ENCODE measurements at regions not wholly inside any gene's neighbourhood (a gene's known extent, or its start where the extent isn't known, plus 50 kb on each side); places are given as distances from the start of the nearest gene placed in this dataset.

DNA sequence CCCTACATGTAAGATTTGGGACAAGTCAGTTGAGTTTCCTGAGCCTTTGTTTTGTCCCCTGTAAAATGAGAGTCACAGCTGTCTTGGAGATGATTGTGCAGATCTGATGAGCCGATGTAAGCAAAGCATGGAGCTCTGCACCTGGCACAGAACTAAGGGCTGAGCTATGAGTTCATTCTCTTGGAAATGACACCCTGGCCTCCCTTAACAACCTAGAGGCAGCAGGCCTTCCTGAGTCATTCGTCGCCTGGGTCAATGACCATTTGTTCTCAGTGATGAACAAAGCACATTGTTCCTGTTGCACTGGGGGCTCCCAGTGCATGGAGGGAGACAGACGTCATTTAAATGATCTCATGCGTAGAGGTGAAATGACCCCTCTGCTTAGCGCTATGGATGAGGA lies 62.8 kb upstream of the GCSH start:
- H3K4me1 ChIP-seq: no peaks in the 10 kb centered on the region
- H3K27me3 ChIP-seq: no peaks in the 10 kb centered on the region
- DNase-seq (no peak), ATAC-seq (no peak)
- intact Hi-C loops (cut with DNase I): no loop called here
- H3K9me3 ChIP-seq: no peaks in the 10 kb centered on the region
- TF ChIP-seq, protein P1, sequence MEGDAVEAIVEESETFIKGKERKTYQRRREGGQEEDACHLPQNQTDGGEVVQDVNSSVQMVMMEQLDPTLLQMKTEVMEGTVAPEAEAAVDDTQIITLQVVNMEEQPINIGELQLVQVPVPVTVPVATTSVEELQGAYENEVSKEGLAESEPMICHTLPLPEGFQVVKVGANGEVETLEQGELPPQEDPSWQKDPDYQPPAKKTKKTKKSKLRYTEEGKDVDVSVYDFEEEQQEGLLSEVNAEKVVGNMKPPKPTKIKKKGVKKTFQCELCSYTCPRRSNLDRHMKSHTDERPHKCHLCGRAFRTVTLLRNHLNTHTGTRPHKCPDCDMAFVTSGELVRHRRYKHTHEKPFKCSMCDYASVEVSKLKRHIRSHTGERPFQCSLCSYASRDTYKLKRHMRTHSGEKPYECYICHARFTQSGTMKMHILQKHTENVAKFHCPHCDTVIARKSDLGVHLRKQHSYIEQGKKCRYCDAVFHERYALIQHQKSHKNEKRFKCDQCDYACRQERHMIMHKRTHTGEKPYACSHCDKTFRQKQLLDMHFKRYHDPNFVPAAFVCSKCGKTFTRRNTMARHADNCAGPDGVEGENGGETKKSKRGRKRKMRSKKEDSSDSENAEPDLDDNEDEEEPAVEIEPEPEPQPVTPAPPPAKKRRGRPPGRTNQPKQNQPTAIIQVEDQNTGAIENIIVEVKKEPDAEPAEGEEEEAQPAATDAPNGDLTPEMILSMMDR (IDR thresholded peaks at IDR 0.05): no peak
- H3K27ac ChIP-seq: no peak overlapping the region
- H3K36me3 ChIP-seq: no peaks in the 10 kb centered on the region
- H3K4me3 ChIP-seq: no peak overlapping the region

DNA sequence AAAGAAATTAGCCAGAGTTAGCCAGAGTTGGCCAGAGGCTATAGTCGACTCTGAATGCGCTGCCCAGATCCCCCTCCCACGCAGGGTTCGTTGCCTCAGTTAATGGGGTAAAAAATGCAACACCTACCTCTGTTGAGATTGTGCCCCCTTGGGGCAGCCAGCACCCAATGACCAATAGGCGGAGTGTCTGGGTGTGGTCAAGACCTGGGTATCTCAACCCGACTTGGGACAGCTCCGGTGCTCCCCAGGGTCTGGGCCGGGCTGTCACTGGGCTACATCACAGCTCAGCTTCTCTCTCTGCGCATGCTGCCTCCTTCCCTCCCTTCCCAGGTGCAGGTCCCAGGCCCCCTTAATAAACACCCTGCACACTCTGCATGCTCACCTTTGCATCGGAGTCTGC lies 59.6 kb upstream of the GCSH start:
- Histone ChIP-seq H3K36me3 (no peaks in the 10 kb centered on the region), H3K4me3 (no peak overlapping the region), H3K4me1 (no peaks in the 10 kb centered on the region), H3K9me3 (no peaks in the 10 kb centered on the region), H3K27me3 (no peaks in the 10 kb centered on the region), H3K27ac (no peak overlapping the region)
- DNase-seq: no peak
- no peak for ATAC-seq
- intact Hi-C loops (cut with DNase I): no loop called here
- TF ChIP-seq, protein P1 (IDR thresholded peaks at IDR 0.05): no peak

DNA sequence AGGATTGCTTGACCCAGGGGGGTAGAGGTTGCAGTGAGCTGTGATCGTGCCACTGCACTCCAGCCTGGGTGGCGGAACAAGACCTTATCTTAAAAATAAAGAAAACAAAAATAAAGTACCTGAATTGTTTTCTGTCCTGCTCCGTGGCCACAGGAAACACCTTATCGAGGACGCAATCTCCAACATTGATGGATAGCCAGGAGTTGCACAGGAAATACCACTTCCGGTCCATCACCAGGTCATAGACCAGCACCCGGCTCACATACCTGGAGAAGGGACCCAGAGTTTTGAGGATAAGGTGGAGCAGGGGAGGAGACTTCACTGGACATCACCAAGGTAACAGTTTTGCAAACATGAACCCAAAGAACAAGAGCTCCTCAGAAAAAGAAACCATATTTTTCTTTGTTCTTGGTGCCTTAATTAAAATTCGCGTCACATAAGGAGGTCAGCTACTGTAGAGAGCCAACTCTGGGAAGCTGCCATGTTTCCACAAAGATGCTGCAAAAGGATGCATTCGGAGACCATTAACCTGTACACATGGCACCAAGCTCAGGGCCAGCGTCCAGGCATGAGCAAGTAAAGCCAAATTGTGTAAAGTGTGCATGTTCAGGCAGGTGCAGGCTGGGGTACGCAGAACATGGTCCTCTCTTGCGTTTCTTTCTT lies 55.6 kb upstream of the GCSH start:
- Histone ChIP-seq H3K4me1 (no peaks in the 10 kb centered on the region), H3K9me3 (no peaks in the 10 kb centered on the region), H3K27ac (no peak overlapping the region), H3K27me3 (no peaks in the 10 kb centered on the region), H3K36me3 (no peaks in the 10 kb centered on the region), H3K4me3 (no peak overlapping the region)
- intact Hi-C loops (cut with DNase I): no loop called here
- no peak for ATAC-seq
- TF ChIP-seq, protein P1 (IDR thresholded peaks at IDR 0.05): no peak
- DNase-seq: no peak

DNA sequence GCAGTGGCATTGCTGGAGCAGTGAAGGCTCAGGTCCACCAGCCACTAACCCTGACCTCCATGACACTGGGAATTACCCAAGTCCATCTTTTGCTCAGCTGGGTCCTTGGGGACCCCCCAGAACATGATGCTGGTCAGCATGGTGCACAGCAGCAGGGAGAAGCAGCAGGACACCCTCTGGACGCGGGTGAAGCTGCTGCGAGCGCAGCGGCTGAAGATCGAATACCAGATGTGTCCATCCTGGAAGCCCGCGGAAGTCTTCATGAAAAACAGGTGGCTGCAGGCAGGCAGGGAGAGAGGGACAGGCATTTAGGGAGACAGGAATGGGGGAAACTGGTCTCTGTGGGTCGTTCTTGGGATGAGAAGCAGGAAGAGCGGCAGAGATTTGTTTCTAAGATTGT lies 53.4 kb upstream of the GCSH start:
- intact Hi-C loops (cut with DNase I): no loop called here

DNA sequence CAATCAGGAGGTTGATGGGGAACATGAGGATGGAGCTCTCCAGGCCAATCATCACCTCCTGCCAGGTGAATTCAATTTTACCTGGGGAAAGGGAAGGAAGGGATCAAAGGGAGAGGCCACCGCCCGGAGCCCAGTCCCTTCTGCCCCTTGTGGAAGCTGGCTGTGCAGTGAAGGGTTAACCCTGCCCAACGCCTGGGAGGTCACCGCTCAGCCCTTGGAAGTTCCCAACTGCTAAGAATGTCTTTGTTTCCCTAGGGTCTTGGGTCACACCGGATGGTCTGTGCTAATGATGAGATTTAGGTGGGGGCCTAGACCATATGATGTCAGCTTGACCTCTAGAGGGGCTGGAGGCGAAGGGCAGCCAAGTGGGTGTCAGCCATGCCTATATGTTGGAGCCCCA lies 52.1 kb upstream of the GCSH start:
- Histone ChIP-seq H3K4me1 (no peaks in the 10 kb centered on the region), H3K27me3 (no peaks in the 10 kb centered on the region), H3K27ac (no peak overlapping the region), H3K9me3 (no peaks in the 10 kb centered on the region), H3K4me3 (no peak overlapping the region), H3K36me3 (no peaks in the 10 kb centered on the region)
- DNase-seq (no peak), ATAC-seq (no peak)
- TF ChIP-seq, protein P1 (IDR thresholded peaks at IDR 0.05): no peak
- intact Hi-C loops (cut with DNase I): no loop called here

More for the DNA sequence above, 53.4 kb upstream of the GCSH start:
- no peaks in the 10 kb centered on the region for H3K4me1 ChIP-seq
- H3K27ac ChIP-seq: no peak overlapping the region
- ATAC-seq (no peak), DNase-seq (no peak)
- no peak overlapping the region for H3K4me3 ChIP-seq
- no peaks in the 10 kb centered on the region for H3K27me3 ChIP-seq
- TF ChIP-seq, protein P1 (IDR thresholded peaks at IDR 0.05): no peak
- H3K36me3 ChIP-seq: no peaks in the 10 kb centered on the region
- no peaks in the 10 kb centered on the region for H3K9me3 ChIP-seq

Measured in upper lobe of right lung (tissue), 1 donor.